GM12891 (cell line): ENCODE measurements at regions not wholly inside any gene's neighbourhood (a gene's known extent, or its start where the extent isn't known, plus 50 kb on each side); places are given as distances from the start of the nearest gene placed in this dataset.

ENCODE experiments used
- DNase-seq: peaks from one replicate; pipeline ENCODE4 v3.0.0; 2011; ENCODE audit warnings: low spot score; ENCODE audit not compliant: insufficient read length
- FAIRE-seq: peaks from 2 replicates; lab custom pipeline; 2011; peaks lifted over from hg19 to GRCh38; lab: Jason Lieb, UNC
- PAX5 ChIP-seq: IDR thresholded peaks from 2 replicates; pipeline ENCODE4 v1.6.1; 2011; ENCODE audit warnings: low read length, moderate library complexity, mild to moderate bottlenecking; ENCODE audit not compliant: insufficient read depth, severe bottlenecking
- POLR2A ChIP-seq: IDR thresholded peaks from 2 replicates; pipeline ENCODE4 v1.6.1; 2011; ENCODE audit warnings: low read depth, low read length, control low read depth
- POLR2AphosphoS5 ChIP-seq: IDR thresholded peaks from 2 replicates; pipeline ENCODE4 v1.6.1; 2011; ENCODE audit warnings: low read depth, low read length, control low read depth
- POU2F2 ChIP-seq: IDR thresholded peaks from 2 replicates; pipeline ENCODE4 v1.6.1; 2011; ENCODE audit warnings: low read depth, mild to moderate bottlenecking, control low read depth, low read length, moderate library complexity
- SPI1 ChIP-seq: IDR thresholded peaks from 2 replicates; pipeline ENCODE4 v1.6.1; 2011; ENCODE audit warnings: low read depth, low read length, control low read depth
- TAF1 ChIP-seq: IDR thresholded peaks from 2 replicates; pipeline ENCODE4 v1.6.1; 2011; ENCODE audit warnings: low read depth, low read length, control low read depth

DNA sequence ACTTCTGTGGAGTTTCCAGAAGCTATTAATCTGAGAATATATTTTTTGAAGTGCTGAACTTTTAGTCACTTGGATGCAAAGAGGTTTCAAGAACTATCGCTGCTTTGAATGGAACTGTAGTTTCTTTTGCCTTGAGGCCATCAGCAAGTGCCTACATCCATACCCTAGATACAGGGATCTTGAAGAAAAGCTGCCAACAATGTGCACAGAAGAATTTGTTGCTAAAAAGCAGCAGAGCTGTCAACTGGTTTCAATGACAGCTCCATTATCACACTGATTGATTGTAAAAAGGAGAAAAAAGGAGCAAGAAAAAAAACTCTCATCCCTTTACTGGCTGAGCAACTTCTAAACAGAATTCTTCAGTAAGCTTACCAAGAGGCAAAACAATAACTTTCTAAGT lies 251.0 kb upstream of the NRSN1 start:
- TF ChIP-seq PAX5 (no peak), SPI1 (no peak), POLR2AphosphoS5 (no peak), POU2F2 (no peak), POLR2A (no peak), TAF1 (no peak)
- no peak for FAIRE-seq
- no peak for DNase-seq

DNA sequence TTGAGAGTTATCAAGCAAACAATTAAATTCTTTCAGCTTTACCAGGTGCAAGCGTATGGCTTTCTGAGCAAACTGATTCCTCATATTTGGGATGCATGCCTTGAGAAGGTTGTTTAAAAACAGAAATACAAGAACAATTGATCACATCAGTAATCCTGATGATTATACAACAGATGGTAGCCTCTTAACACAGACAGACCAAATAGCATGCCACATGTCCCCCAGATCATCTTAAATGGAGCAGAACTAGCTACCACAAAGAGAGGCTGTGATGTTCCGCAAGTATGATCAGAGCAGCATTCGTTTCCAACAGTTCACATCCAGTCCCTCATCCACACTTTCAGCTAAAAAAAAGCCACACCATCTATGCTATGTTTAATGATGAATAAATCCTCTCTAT lies 246.2 kb upstream of the NRSN1 start:
- DNase-seq (no peak), FAIRE-seq (no peak)
- TF ChIP-seq TAF1 (no peak), POLR2AphosphoS5 (no peak), POU2F2 (no peak), PAX5 (no peak), SPI1 (no peak), POLR2A (no peak)

DNA sequence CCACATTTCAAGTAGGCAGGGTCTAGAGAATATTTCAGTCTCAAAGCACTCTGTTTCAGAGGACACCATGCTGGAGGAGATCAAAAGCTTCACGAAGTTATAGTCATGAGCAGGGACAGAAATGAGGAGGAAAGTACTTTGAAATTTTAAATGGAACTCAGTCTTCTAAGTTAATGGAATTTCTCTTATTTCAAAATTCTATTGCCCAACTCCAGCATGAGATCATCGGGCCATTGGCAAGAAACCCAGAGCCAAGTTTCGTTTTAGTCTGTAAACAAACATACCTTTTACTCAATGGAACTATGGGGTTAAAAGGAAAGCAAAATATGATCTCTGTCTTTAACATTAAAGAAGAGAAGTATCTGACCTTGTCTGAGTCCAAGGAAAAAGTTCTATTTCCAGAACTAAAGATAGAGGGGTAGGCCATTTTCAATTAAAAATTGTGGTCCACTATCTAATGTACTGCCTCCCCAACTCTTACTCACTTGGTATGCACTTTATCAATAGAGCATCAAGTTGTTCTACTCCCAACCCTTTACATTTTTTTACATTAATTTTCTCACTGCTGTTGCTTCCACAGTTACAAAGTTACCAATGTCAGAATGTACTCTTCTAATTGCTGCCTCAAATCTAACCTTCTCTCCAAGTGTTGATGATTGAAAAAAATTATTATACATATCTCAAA lies 235.3 kb upstream of the NRSN1 start:
- TF ChIP-seq TAF1 (no peak), SPI1 (no peak), PAX5 (no peak), POU2F2 (no peak), POLR2A (no peak), POLR2AphosphoS5 (no peak)
- DNase-seq, result no peak
- no peak for FAIRE-seq

DNA sequence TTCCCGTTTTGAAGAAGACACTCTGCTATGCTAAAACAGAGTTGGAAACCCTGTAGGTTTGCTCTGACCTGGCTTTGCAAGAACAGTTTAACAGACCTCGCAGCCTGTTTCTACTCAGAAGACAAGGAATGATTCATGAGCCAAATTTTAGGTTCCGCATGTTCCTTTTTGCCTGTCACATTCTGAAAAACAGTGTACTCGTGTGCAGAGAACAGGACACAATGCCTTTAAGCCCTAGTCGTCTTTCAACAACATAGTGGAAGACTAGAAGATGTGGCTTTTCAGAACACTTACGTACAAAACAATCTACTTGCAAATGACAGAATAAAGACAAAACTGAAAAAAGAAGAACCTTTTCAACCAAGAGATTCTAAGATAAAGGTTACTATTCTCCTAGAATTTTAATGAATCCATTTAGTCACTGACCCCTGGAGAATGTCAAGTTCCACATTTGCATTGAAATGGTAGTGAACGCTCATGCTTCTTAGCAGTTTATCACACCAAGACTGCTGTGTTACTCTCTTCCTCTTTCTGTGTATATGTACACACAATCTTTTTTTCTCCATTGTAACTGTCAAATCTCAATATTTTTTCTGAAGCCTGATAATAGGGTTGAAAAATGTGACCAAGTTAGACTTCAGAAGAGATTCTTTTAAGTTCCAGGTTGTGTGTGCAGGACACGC lies 220.7 kb upstream of the NRSN1 start:
- FAIRE-seq, result no peak
- DNase-seq, result no peak
- TF ChIP-seq POU2F2, result no peak
- TF ChIP-seq SPI1, result no peak
- no peak for TF ChIP-seq POLR2A
- TF ChIP-seq PAX5, result no peak
- no peak for TF ChIP-seq TAF1
- TF ChIP-seq POLR2AphosphoS5, result no peak

DNA sequence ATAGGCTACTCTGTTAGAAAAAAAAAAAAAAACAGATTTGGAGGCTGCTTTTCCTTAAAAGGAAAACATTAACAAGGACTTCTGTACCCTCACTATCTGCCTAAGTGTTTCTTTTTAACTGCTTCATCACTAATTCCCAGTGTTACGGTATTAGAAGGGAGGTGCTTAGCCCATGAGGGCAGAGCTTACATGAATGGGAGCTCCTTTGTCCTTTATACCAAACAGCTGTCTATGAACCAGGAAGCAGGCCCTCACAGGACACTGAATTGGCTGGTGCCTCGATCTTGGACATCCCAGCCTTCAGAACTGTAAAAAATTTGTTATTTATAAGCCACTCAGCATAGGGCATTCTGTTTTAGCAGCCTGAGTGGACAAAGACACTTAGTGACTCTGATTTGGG lies 215.6 kb upstream of the NRSN1 start:
- TF ChIP-seq POLR2AphosphoS5 (no peak), TAF1 (no peak), POLR2A (no peak), PAX5 (no peak), SPI1 (no peak), POU2F2 (no peak)
- FAIRE-seq (no peak), DNase-seq (no peak)

DNA sequence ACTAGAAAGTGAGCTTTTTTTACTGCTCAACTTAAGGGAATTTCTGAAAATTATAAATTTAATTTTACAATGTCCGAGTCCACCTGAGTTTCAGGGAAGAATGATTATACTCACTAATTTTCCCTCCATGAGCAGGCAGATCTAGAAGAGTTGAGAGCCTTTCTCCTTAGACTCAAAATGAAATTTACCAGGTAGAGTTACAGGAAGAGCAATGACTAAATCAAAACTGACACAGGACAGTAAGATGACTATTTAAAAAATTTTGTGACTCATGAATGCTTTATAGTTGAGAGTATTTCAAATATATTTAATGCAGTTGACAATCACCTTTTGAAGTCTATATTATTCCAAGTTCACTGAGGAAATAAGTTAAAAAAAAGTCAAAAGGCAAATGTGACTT lies 198.1 kb upstream of the NRSN1 start:
- no peak for TF ChIP-seq POU2F2
- TF ChIP-seq POLR2AphosphoS5, result no peak
- TF ChIP-seq POLR2A, result no peak
- TF ChIP-seq TAF1, result no peak
- TF ChIP-seq PAX5, result no peak
- no peak for FAIRE-seq
- no peak for DNase-seq

DNA sequence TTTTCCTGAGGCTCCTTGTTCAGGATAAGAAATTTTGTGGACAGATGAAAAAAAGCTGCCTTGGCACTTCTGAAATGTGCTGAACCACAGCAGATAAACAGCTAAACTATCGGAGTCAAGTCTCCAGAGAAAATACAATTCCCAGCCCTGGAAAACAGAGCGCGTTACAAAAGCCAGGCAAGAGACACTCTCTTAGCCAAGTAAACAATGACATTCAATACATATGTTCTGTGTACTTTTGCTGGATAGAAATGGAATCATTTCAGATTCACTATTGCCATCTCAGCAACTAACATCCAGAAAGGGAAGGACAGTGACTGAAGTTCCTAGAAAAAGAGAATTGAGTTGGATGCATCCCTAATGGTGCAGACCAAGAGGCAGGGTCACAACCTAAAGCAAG lies 196.8 kb upstream of the NRSN1 start:
- no peak for DNase-seq

DNA sequence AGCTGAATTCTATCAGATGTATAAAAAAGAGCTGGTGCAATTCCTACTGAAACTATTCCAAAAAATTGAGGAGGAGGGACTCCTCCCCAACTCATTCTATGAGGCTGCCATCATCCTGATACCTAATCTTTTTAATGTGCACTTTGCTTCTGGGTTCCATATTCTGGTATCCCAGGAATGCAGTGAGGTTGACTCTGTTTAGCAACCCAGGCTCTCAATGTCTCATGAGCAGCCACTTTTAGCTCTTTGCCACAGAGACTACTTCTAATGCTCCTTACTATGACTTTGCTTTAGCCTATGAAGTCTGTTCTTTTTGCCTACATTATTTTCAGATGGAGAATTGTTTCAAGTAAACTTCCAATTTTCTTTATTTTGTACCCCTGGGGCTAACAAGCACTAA lies 185.5 kb upstream of the NRSN1 start:
- no peak for TF ChIP-seq SPI1
- no peak for TF ChIP-seq POU2F2
- TF ChIP-seq POLR2A, result no peak
- TF ChIP-seq TAF1, result no peak
- TF ChIP-seq POLR2AphosphoS5, result no peak
- TF ChIP-seq PAX5, result no peak
- no peak for FAIRE-seq
- DNase-seq, result no peak

More for the DNA sequence above, 196.8 kb upstream of the NRSN1 start:
- no peak for FAIRE-seq
- TF ChIP-seq POLR2AphosphoS5, result no peak
- TF ChIP-seq SPI1, result no peak
- no peak for TF ChIP-seq POLR2A
- TF ChIP-seq PAX5, result no peak
- TF ChIP-seq TAF1, result no peak
- no peak for TF ChIP-seq POU2F2

DNA sequence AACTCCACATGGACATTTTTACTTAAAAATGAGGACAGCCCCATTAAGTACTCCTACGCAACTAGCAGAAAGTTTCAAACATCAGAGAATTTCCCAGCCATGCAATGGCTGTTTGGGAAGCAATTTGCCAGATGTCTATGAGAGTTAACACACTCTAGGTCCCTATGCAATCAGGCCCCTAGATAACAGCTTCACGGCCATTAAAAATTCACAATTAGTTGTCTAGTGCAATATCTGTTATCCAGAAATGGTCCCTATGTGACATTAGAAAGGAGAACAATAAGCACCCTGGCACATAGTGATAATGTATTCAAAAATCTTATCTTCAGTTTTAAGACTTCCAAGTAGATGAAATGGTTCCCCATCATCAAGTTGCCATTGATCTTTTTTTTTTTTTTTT lies 174.3 kb upstream of the NRSN1 start:
- FAIRE-seq, result no peak
- DNase-seq, result no peak
- TF ChIP-seq POLR2AphosphoS5, result no peak
- TF ChIP-seq POU2F2, result no peak
- no peak for TF ChIP-seq PAX5
- TF ChIP-seq POLR2A, result no peak
- no peak for TF ChIP-seq TAF1
- no peak for TF ChIP-seq SPI1
